Esophagus squamous epithelium (tissue), 5 donors: ENCODE measurements at regions not wholly inside any gene's neighbourhood (a gene's known extent, or its start where the extent isn't known, plus 50 kb on each side); places are given as distances from the start of the nearest gene placed in this dataset.

Source experiments
- DNase-seq: peaks from one replicate; lab custom pipeline; 2025; lab: John Stamatoyannopoulos, UW
- H3K27ac ChIP-seq, 4 donors: fragments of 200-600 bp; sonication (generic); one replicate each; pipeline ENCODE4 v1.5.1; 2016 to 2019; ENCODE audit warnings: mild to moderate bottlenecking in 1 of 4
- H3K27me3 ChIP-seq, 4 donors: fragments of 200-600 bp; sonication (generic); 1 replicate in 3 of 4; 2 replicates in 1 of 4; pipeline versions ENCODE4 v1.5.1 to v1.6.0; 2017 to 2021; ENCODE audit warnings: antibody characterized with exemption in 1 of 4
- H3K36me3 ChIP-seq, 3 donors: fragments of 200-600 bp; sonication (generic); one replicate each; pipeline ENCODE4 v1.5.1; 2016 to 2019
- H3K4me1 ChIP-seq, 3 donors: fragments of 200-600 bp; sonication (generic); one replicate each; pipeline ENCODE4 v1.5.1; 2017 to 2019
- H3K4me3 ChIP-seq, 4 donors: fragments of 200-600 bp; sonication (generic); 1 replicate in 3 of 4; 2 replicates in 1 of 4; pipeline ENCODE4 v1.5.1; 2016 to 2019; ENCODE audit warnings: mild to moderate bottlenecking in 2 of 4, moderate library complexity in 1 of 4
- H3K9me3 ChIP-seq, 3 donors: fragments of 200-600 bp; sonication (generic); one replicate each; pipeline ENCODE4 v1.5.1; 2016 to 2019
- CTCF ChIP-seq, 6 experiments: fragments of 450-650 bp in 4 of 6; fragments of 200-600 bp in 2 of 6; sonication (generic) in 2 of 6; IDR thresholded peaks; one replicate each; pipeline ENCODE4 v1.5.1; 2016 to 2019; ENCODE audit warnings: antibody characterized with exemption in 6 of 6, mild to moderate bottlenecking in 4 of 6, moderate library complexity in 4 of 6
- POLR2A ChIP-seq, 4 donors: fragments of 450-650 bp; IDR thresholded peaks; one replicate each; pipeline ENCODE4 v1.6.1; 2017; ENCODE audit warnings: antibody characterized with exemption in 4 of 4, mild to moderate bottlenecking in 4 of 4, moderate library complexity in 3 of 4
- WGBS, 2 donors: methylation state at CpG; one replicate each; pipeline ENCODE4 v1.1.5; 2018; 5-methylcytosine and 5-hydroxymethylcytosine counted together
- intact Hi-C: fragments of 100-400 bp; cut with DNase I; formaldehyde crosslinking; loops from one replicate; pipeline ENCODE4 v1.15.0; 2022
- donor health status: DM: yes; HTN: yes; CAD: no.

GRCh38 chr13:32936716-32937115, 79.5 kb upstream of the KL start:
- no peak overlapping the region for H3K27ac ChIP-seq
- no peaks in the 10 kb centered on the region for H3K36me3 ChIP-seq
- WGBS, 2 donors: 81 to 85% methylated on average over 3 of the region's 3 CpGs
- no peak for TF ChIP-seq CTCF (IDR thresholded peaks at IDR 0.05)
- intact Hi-C loops: no loop called here
- no peaks in the 10 kb centered on the region for H3K4me1 ChIP-seq
- H3K9me3 ChIP-seq: peaks cover 0 to 2% (median 0%) of the 10 kb centered on the region in 3 donors
- DNase-seq: no peak
- H3K27me3 ChIP-seq: no peaks in the 10 kb centered on the region
- H3K4me3 ChIP-seq: no peak overlapping the region

- H3K36me3 ChIP-seq: no peaks in the 10 kb centered on the region
- intact Hi-C loops: no loop called here
- no peaks in the 10 kb centered on the region for H3K27me3 ChIP-seq
- no peak for DNase-seq
- 69 to 72% methylated on average over 2 of the region's 2 CpGs for WGBS, 2 donors
- no peak for TF ChIP-seq CTCF (IDR thresholded peaks at IDR 0.05)
- TF ChIP-seq POLR2A (IDR thresholded peaks at IDR 0.05): no peak
- no peaks in the 10 kb centered on the region for H3K4me1 ChIP-seq
- H3K27ac ChIP-seq: no peak overlapping the region
- H3K4me3 ChIP-seq: no peak overlapping the region
- H3K9me3 ChIP-seq: no peaks in the 10 kb centered on the region
Observed at GRCh38 chr13:32938314-32938713, 77.9 kb upstream of the KL start.

- intact Hi-C loops: no loop called here
- Histone ChIP-seq H3K9me3 (no peaks in the 10 kb centered on the region), H3K36me3 (no peaks in the 10 kb centered on the region), H3K4me3 (no peak overlapping the region), H3K27me3 (no peaks in the 10 kb centered on the region), H3K4me1 (no peaks in the 10 kb centered on the region), H3K27ac (no peak overlapping the region)
- WGBS, 2 donors: 90 to 100% methylated on average over 1 to 2 of the region's 2 CpGs
- no peak for TF ChIP-seq POLR2A (IDR thresholded peaks at IDR 0.05)
- no peak for TF ChIP-seq CTCF (IDR thresholded peaks at IDR 0.05)
- DNase-seq: no peak
Observed at GRCh38 chr13:32938907-32939306, 77.3 kb upstream of the KL start.

- no peaks in the 10 kb centered on the region for H3K27me3 ChIP-seq
- intact Hi-C loops: no loop called here
- no peak overlapping the region for H3K4me3 ChIP-seq
- H3K27ac ChIP-seq: no peak overlapping the region
- DNase-seq: no peak
- H3K9me3 ChIP-seq: no peaks in the 10 kb centered on the region
- 31 to 33% methylated on average over 3 to 4 of the region's 4 CpGs for WGBS, 2 donors
- no peaks in the 10 kb centered on the region for H3K36me3 ChIP-seq
- H3K4me1 ChIP-seq: no peaks in the 10 kb centered on the region
- no peak for TF ChIP-seq CTCF (IDR thresholded peaks at IDR 0.05)
- TF ChIP-seq POLR2A (IDR thresholded peaks at IDR 0.05): no peak
Observed at GRCh38 chr13:32940601-32941000, 75.6 kb upstream of the KL start.

GRCh38 chr13:32941368-32941767, 74.9 kb upstream of the KL start:
- H3K27me3 ChIP-seq: no peaks in the 10 kb centered on the region
- DNase-seq: no peak
- H3K4me3 ChIP-seq: no peak overlapping the region
- intact Hi-C loops: no loop called here
- no peaks in the 10 kb centered on the region for H3K4me1 ChIP-seq
- WGBS, 2 donors: 64 to 72% methylated on average over 2 to 3 of the region's 3 CpGs
- no peak overlapping the region for H3K27ac ChIP-seq
- no peak for TF ChIP-seq POLR2A (IDR thresholded peaks at IDR 0.05)
- TF ChIP-seq CTCF (IDR thresholded peaks at IDR 0.05): no peak
- no peaks in the 10 kb centered on the region for H3K9me3 ChIP-seq
- no peaks in the 10 kb centered on the region for H3K36me3 ChIP-seq
